H9 (cell line): ENCODE measurements at regions not wholly inside any gene's neighbourhood (a gene's known extent, or its start where the extent isn't known, plus 50 kb on each side); places are given as distances from the start of the nearest gene placed in this dataset.

ENCODE experiments used
- DNase-seq: peaks from one replicate; pipeline ENCODE4 v3.0.0-alpha.2; 2017
- H2AFZ ChIP-seq: one replicate; pipeline ENCODE4 v1.6.1; 2013; ENCODE audit warnings: mild to moderate bottlenecking, low read length, control low read depth, moderate library complexity
- H2AK5ac ChIP-seq: 2 replicates; pipeline ENCODE4 v1.6.1; 2013; ENCODE audit warnings: low read length, control low read depth, mixed read lengths; ENCODE audit not compliant: insufficient read length
- H2BK120ac ChIP-seq: one replicate; pipeline ENCODE4 v1.6.1; 2013; ENCODE audit warnings: low read depth, mild to moderate bottlenecking, low read length, control low read depth, inconsistent platforms; ENCODE audit not compliant: poor library complexity, severe bottlenecking
- H2BK12ac ChIP-seq: 2 replicates; pipeline ENCODE4 v1.6.1; 2013; ENCODE audit warnings: low read length, control low read depth, mixed read lengths, low read depth; ENCODE audit not compliant: insufficient read length
- H2BK15ac ChIP-seq: 2 replicates; pipeline ENCODE4 v1.6.1; 2013; ENCODE audit warnings: low read depth, low read length, control low read depth
- H2BK20ac ChIP-seq: one replicate; pipeline ENCODE4 v1.6.1; 2013; ENCODE audit warnings: low read depth, mild to moderate bottlenecking, low read length, control low read depth, inconsistent platforms; ENCODE audit not compliant: poor library complexity, severe bottlenecking
- H2BK5ac ChIP-seq: 2 replicates; pipeline ENCODE4 v1.6.1; 2013; ENCODE audit warnings: low read length, control low read depth, mixed read lengths; ENCODE audit not compliant: insufficient read length
- H3K14ac ChIP-seq: 2 replicates; pipeline ENCODE4 v1.6.1; 2013; ENCODE audit warnings: low read length, control low read depth; ENCODE audit not compliant: insufficient read depth
- H3K18ac ChIP-seq: 2 replicates; pipeline ENCODE4 v1.6.1; 2013; ENCODE audit warnings: low read depth, mild to moderate bottlenecking, mixed read lengths, low read length, control low read depth; ENCODE audit not compliant: insufficient read length
- H3K23ac ChIP-seq: 2 replicates; pipeline ENCODE4 v1.6.1; 2013; ENCODE audit warnings: low read length, control low read depth, mixed read lengths, low read depth; ENCODE audit not compliant: insufficient read length
- H3K23me2 ChIP-seq: 2 replicates; pipeline ENCODE4 v1.6.1; 2013; ENCODE audit warnings: low read depth, mild to moderate bottlenecking, mixed read lengths, low read length, control low read depth; ENCODE audit not compliant: insufficient read length, poor library complexity, severe bottlenecking
- H3K27ac ChIP-seq: 2 replicates; pipeline ENCODE4 v1.5.1; 2013; ENCODE audit warnings: low read length, control low read depth, mixed read lengths, low read depth; ENCODE audit not compliant: insufficient read length
- H3K27me3 ChIP-seq: 2 replicates; pipeline ENCODE4 v1.6.1; 2013; ENCODE audit warnings: low read length, control low read depth, inconsistent platforms; ENCODE audit not compliant: insufficient read depth
- H3K4ac ChIP-seq: 2 replicates; pipeline ENCODE4 v1.6.1; 2013; ENCODE audit warnings: low read depth, mild to moderate bottlenecking, control low read depth, inconsistent platforms, low read length, moderate library complexity
- H3K4me1 ChIP-seq: 2 replicates; pipeline ENCODE4 v1.6.1; 2013; ENCODE audit warnings: low read length, control low read depth, inconsistent platforms; ENCODE audit not compliant: insufficient read depth
- H3K4me2 ChIP-seq: 2 replicates; pipeline ENCODE4 v1.6.1; 2013; ENCODE audit warnings: low read length, control low read depth, mixed read lengths; ENCODE audit not compliant: insufficient read length, insufficient read depth
- H3K56ac ChIP-seq: 2 replicates; pipeline ENCODE4 v1.6.1; 2013; ENCODE audit warnings: low read depth, mild to moderate bottlenecking, mixed read lengths, low read length, control low read depth; ENCODE audit not compliant: insufficient read length
- H3K79me1 ChIP-seq: 2 replicates; pipeline ENCODE4 v1.6.1; 2013; ENCODE audit warnings: low read depth, mild to moderate bottlenecking, moderate library complexity, low read length, control low read depth, inconsistent platforms; ENCODE audit not compliant: insufficient read depth, poor library complexity, severe bottlenecking
- H3K79me2 ChIP-seq: 2 replicates; pipeline ENCODE4 v1.6.1; 2013; ENCODE audit warnings: low read length, control low read depth, inconsistent platforms; ENCODE audit not compliant: insufficient read depth
- H3K9ac ChIP-seq: 2 replicates; pipeline ENCODE4 v1.6.1; 2013; ENCODE audit warnings: low read length, control low read depth, mixed read lengths; ENCODE audit not compliant: insufficient read length; ENCODE audit errors: extremely low read depth
- H3K9me3 ChIP-seq: one replicate; pipeline ENCODE4 v1.6.1; 2013; ENCODE audit warnings: low read depth, low read length, inconsistent platforms; ENCODE audit not compliant: control insufficient read depth
- H3T11ph ChIP-seq: one replicate; pipeline ENCODE4 v1.6.1; 2013; ENCODE audit warnings: mild to moderate bottlenecking, low read length, control low read depth, inconsistent platforms
- H4K20me1 ChIP-seq: one replicate; pipeline ENCODE4 v1.6.1; 2013; ENCODE audit not compliant: control insufficient read depth, insufficient read length, insufficient read depth
- H4K5ac ChIP-seq: 2 replicates; pipeline ENCODE4 v1.6.1; 2013; ENCODE audit warnings: low read depth, mild to moderate bottlenecking, mixed read lengths, low read length, control low read depth; ENCODE audit not compliant: insufficient read length
- H4K8ac ChIP-seq: replicated peaks from 2 replicates; pipeline ENCODE4 v1.6.1; 2013; ENCODE audit warnings: low read length, control low read depth, mixed read lengths, low read depth; ENCODE audit not compliant: insufficient read length
- H4K91ac ChIP-seq: 2 replicates; pipeline ENCODE4 v1.6.1; 2013; ENCODE audit warnings: low read depth, mild to moderate bottlenecking, moderate library complexity, mixed read lengths, low read length, control low read depth; ENCODE audit not compliant: insufficient read length
- H3K27ac Mint-ChIP-seq, 3 experiments: 2 replicates in 2 of 3; 3 replicates in 1 of 3; pipeline ENCODE4 v1.8.0; 2020 to 2021; ENCODE audit warnings: mixed read lengths in 3 of 3, mild to moderate bottlenecking in 1 of 3, moderate library complexity in 1 of 3
- H3K27me3 Mint-ChIP-seq: 2 replicates; pipeline ENCODE4 v1.8.0; 2021; ENCODE audit warnings: low read depth, mild to moderate bottlenecking, moderate library complexity, mixed read lengths
- H3K36me3 Mint-ChIP-seq, 3 experiments: 2 replicates in 2 of 3; 3 replicates in 1 of 3; pipeline ENCODE4 v1.8.0; 2020 to 2021; ENCODE audit warnings: low read depth in 3 of 3, mixed read lengths in 3 of 3; ENCODE audit not compliant: insufficient read depth in 1 of 3
- H3K4me1 Mint-ChIP-seq, 2 experiments: 2 replicates each; pipeline ENCODE4 v1.8.0; 2020; ENCODE audit warnings: mixed read lengths in 2 of 2
- H3K4me3 Mint-ChIP-seq, 2 experiments: 2 replicates in 1 of 2; 3 replicates in 1 of 2; pipeline ENCODE4 v1.8.0; 2020 to 2021; ENCODE audit warnings: mild to moderate bottlenecking in 2 of 2, mixed read lengths in 2 of 2, moderate library complexity in 1 of 2
- H3K9me3 Mint-ChIP-seq, 2 experiments: 2 replicates in 1 of 2; 3 replicates in 1 of 2; pipeline ENCODE4 v1.8.0; 2020; ENCODE audit warnings: mild to moderate bottlenecking in 2 of 2, mixed read lengths in 2 of 2, moderate library complexity in 1 of 2
- CTCF ChIP-seq: fragments of 200-600 bp; sonication (generic); conservative IDR thresholded peaks from 3 replicates; pipeline ENCODE4 v1.8.0; 2021; ENCODE audit warnings: antibody characterized with exemption, mild to moderate bottlenecking
- WGBS: extraction: QIAGEN DNeasy Blood & Tissue Kit; methylation state at CpG from one replicate; pipeline ENCODE4 v1.1.7; 2013; ENCODE audit warnings: missing lambda C conversion rate, low lambda C conversion rate, mixed read lengths; ENCODE audit not compliant: insufficient read length; ENCODE audit errors: extremely low coverage; 5-methylcytosine and 5-hydroxymethylcytosine counted together

GRCh38 chr7:155884225-155885166 lies 72.2 kb upstream of the SHH start:
- Histone ChIP-seq H4K91ac (no peak overlapping the region), H2AK5ac (no peak overlapping the region), H3K14ac (no peak overlapping the region; the same call in 1 of the 2 replicates), H3T11ph (no peak overlapping the region), H3K4ac (no peak overlapping the region), H3K23ac (no peak overlapping the region), H2AFZ (no peak overlapping the region), H4K20me1 (no peaks in the 10 kb centered on the region), H3K4me1 (no peaks in the 10 kb centered on the region), H3K18ac (no peak overlapping the region), H2BK15ac (no peak overlapping the region), H3K23me2 (no peaks in the 10 kb centered on the region), H3K27ac (no peak overlapping the region), H2BK5ac (no peak overlapping the region), H3K79me2 (no peaks in the 10 kb centered on the region), H3K4me2 (no peak overlapping the region), H3K9ac (no peak overlapping the region), H3K79me1 (no peaks in the 10 kb centered on the region), H4K8ac (no peak overlapping the region), H3K56ac (no peak overlapping the region), H2BK120ac (no peak overlapping the region), H2BK20ac (no peak overlapping the region), H3K9me3 (no peaks in the 10 kb centered on the region), H4K5ac (no peak overlapping the region), H2BK12ac (no peak overlapping the region), H3K27me3 (no peaks in the 10 kb centered on the region)
- no peak overlapping the region for H3K4me3 Mint-ChIP-seq
- TF ChIP-seq CTCF = no peak
- peaks cover 0 to 3% of the 10 kb centered on the region in 2 experiments; a peak in 2 of 5 replicates for H3K9me3 Mint-ChIP-seq
- H3K4me1 Mint-ChIP-seq = peaks cover 4 to 5% of the 10 kb centered on the region in 2 experiments
- peak; percentile 14 for DNase-seq
- no CpG with 5 or more reads among the region's 24 CpGs for WGBS
- no peak overlapping the region for H3K27ac Mint-ChIP-seq
- peaks cover 5% of the 10 kb centered on the region for H3K27me3 Mint-ChIP-seq
- H3K36me3 Mint-ChIP-seq = no peaks in the 10 kb centered on the region
